OCI-LY7 (cell line): ENCODE measurements at regions not wholly inside any gene's neighbourhood (a gene's known extent, or its start where the extent isn't known, plus 50 kb on each side); places are given as distances from the start of the nearest gene placed in this dataset.
"Not testable (repeated sequence)": the region's sequence is repeated elsewhere in the genome, so short reads cannot be mapped to it uniquely, and the experiment has no call there.

Source experiments
- BruUV-seq: library from RNA; stranded (reverse); fragments of 400-500 nt; replicated peaks from 2 replicates; lab custom pipeline; 2021; lab: Mats Ljungman, UMichigan
- CTCF ChIA-PET: fragments of 300-600 bp; sonication (Branson Sonifier 250); formaldehyde crosslinking; loops from one replicate; lab custom pipeline; 2022; ENCODE audit warnings: antibody characterized with exemption; ENCODE audit not compliant: unreplicated experiment; lab: Charles Lee
- POLR2A ChIA-PET: fragments of 300-600 bp; sonication (Branson Sonifier 250); formaldehyde crosslinking; loops from one replicate; lab custom pipeline; 2022; ENCODE audit warnings: antibody characterized with exemption; lab: Charles Lee
- DNase-seq: peaks from one replicate; pipeline ENCODE4 v3.0.0-alpha.2; 2015; ENCODE audit warnings: low spot score
- H2AFZ ChIP-seq: fragments of 200-600 bp; sonication (generic), shearing (Covaris generic); 2 replicates; pipeline ENCODE4 v1.6.1; 2014; ENCODE audit warnings: mild to moderate bottlenecking, antibody characterized with exemption, low read length, moderate library complexity
- H3K27ac ChIP-seq: fragments of 200-600 bp; sonication (generic); 2 replicates; pipeline ENCODE4 v1.5.1; 2014; ENCODE audit warnings: mixed run types, low read depth, mild to moderate bottlenecking, moderate library complexity, low read length, inconsistent platforms; ENCODE audit not compliant: poor library complexity, severe bottlenecking
- H3K36me3 ChIP-seq: fragments of 200-600 bp; sonication (generic); 2 replicates; pipeline ENCODE4 v1.6.1; 2014; ENCODE audit warnings: mild to moderate bottlenecking, antibody characterized with exemption, low read length, moderate library complexity, mixed read lengths; ENCODE audit not compliant: insufficient read depth
- H3K4me1 ChIP-seq: fragments of 200-600 bp; sonication (generic); 2 replicates; pipeline ENCODE4 v1.5.1; 2014; ENCODE audit warnings: mild to moderate bottlenecking, low read length; ENCODE audit not compliant: insufficient read depth, poor library complexity, severe bottlenecking
- H3K4me2 ChIP-seq: fragments of 200-600 bp; sonication (generic); 2 replicates; pipeline ENCODE4 v1.6.1; 2014; ENCODE audit warnings: mild to moderate bottlenecking, low read length
- H3K4me3 ChIP-seq: fragments of 200-600 bp; sonication (generic); 2 replicates; pipeline ENCODE4 v1.5.1; 2014; ENCODE audit warnings: mild to moderate bottlenecking, low read depth, low read length; ENCODE audit not compliant: poor library complexity, severe bottlenecking
- H3K79me2 ChIP-seq: fragments of 200-600 bp; sonication (generic); 2 replicates; pipeline ENCODE4 v1.6.1; 2016; ENCODE audit warnings: low read depth, mild to moderate bottlenecking, low read length, moderate library complexity, mixed read lengths; ENCODE audit not compliant: insufficient read depth
- H3K9me2 ChIP-seq: fragments of 200-600 bp; sonication (generic); 2 replicates; pipeline ENCODE4 v1.6.1; 2016; ENCODE audit warnings: mild to moderate bottlenecking, low read length, mixed read lengths; ENCODE audit not compliant: insufficient read depth
- H3K9me3 ChIP-seq: fragments of 200-600 bp; sonication (generic); 2 replicates; pipeline ENCODE4 v1.6.1; 2014; ENCODE audit warnings: mild to moderate bottlenecking, mixed run types, low read length, mixed read lengths
- H4K20me1 ChIP-seq: fragments of 200-600 bp; sonication (generic); 2 replicates; pipeline ENCODE4 v1.6.1; 2014; ENCODE audit warnings: mild to moderate bottlenecking, antibody characterized with exemption, low read length, moderate library complexity, mixed read lengths; ENCODE audit not compliant: insufficient read depth
- CTCF ChIP-seq: fragments of 200-600 bp; sonication (generic); conservative IDR thresholded peaks from 2 replicates; pipeline ENCODE4 v1.5.1; 2014; ENCODE audit warnings: mild to moderate bottlenecking, antibody characterized with exemption, low read length, moderate library complexity, mixed read lengths
- EZH2phosphoT487 ChIP-seq: fragments of 200-600 bp; sonication (generic); IDR thresholded peaks from 2 replicates; pipeline ENCODE4 v1.6.1; 2018; ENCODE audit warnings: low read depth, borderline replicate concordance, mild to moderate bottlenecking, mixed run types, antibody characterized with exemption, low read length, moderate library complexity, mixed read lengths
- intact Hi-C: fragments of 100-400 bp; cut with micrococcal nuclease; formaldehyde crosslinking; loops from one replicate; pipeline ENCODE4 v1.10.0; 2022; ENCODE audit not compliant: unreplicated experiment

DNA sequence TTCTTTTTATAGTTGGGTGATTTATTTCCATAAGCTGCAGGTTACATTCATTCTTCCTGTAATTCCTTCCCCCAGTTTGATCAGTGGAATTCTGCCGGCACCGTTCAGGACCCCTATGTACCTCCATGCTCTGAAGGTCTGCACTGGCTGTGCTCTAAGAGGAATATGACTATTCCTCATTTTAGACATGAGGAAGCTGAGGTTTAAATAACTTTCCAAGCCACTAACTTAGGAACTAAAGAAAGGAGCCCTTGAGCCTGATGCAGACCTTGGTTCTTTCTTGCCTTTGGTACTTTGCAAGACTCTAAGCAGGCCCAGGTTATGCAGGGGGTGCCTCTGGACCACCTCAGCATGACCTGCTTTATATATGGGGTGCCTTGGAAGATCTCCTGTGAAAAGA is 318.5 kb downstream of the QKI start:
- Histone ChIP-seq H3K4me1 (peaks cover 62% of the 10 kb centered on the region), H3K9me3 (no peaks in the 10 kb centered on the region), H3K4me3 (no peak overlapping the region), H3K79me2 (no peaks in the 10 kb centered on the region), H3K9me2 (no peaks in the 10 kb centered on the region), H3K4me2 (peak overlapping the region; percentile 11; the same call in 1 of the 2 replicates), H3K36me3 (no peaks in the 10 kb centered on the region), H4K20me1 (no peaks in the 10 kb centered on the region), H2AFZ (peak overlapping the region; percentile 23; the same call in 1 of the 2 replicates), H3K27ac (no peak overlapping the region)
- POLR2A ChIA-PET = interaction anchor here (0.7 to 1.4 kb wide), 10 partner anchors 8 to 175 kb away, joined by 3 to 6 read pairs (median 4); no protein-coding TSS in a partner anchor
- no TSS peak for BruUV-seq
- DNase-seq = no peak
- TF ChIP-seq CTCF = no peak
- TF ChIP-seq EZH2phosphoT487 = no peak
- CTCF ChIA-PET = no interaction called here
- intact Hi-C loops = no loop called here

DNA sequence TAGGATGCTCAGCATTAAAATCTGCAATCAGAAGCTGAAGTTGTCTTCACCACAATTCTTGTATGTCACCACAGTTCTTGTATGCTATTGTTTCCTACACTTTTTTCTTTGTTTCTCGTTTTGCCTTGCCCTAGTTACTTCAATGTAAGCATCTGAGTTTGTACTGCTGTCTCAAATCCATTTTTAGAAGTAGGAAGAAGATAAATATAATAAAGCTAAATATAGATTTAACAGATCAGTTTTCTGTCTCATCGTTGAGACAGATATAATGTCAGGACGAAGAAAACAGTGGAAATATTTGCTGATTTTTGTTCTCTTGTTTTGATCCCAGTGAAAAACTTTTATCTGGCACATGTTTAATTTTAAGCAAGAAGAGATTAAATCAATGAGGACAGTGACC is 318.0 kb downstream of the QKI start:
- POLR2A ChIA-PET = interaction anchor here (0.7 to 1.4 kb wide), 10 partner anchors 9 to 31 kb away, joined by 3 to 6 read pairs (median 4); no protein-coding TSS in a partner anchor
- CTCF ChIA-PET = no interaction called here
- TF ChIP-seq CTCF (no peak), EZH2phosphoT487 (no peak)
- H4K20me1 ChIP-seq = no peaks in the 10 kb centered on the region
- no peak overlapping the region for H3K4me3 ChIP-seq
- BruUV-seq = no TSS peak
- no peak for DNase-seq
- H3K36me3 ChIP-seq = no peaks in the 10 kb centered on the region
- H3K27ac ChIP-seq = no peak overlapping the region
- H3K4me1 ChIP-seq = peaks cover 67% of the 10 kb centered on the region
- intact Hi-C loops = no loop called here
- H3K9me2 ChIP-seq = no peaks in the 10 kb centered on the region
- H3K4me2 ChIP-seq = peak overlapping the region; percentile 42
- no peaks in the 10 kb centered on the region for H3K9me3 ChIP-seq
- peak overlapping the region; percentile 23; the same call in 1 of the 2 replicates for H2AFZ ChIP-seq
- no peaks in the 10 kb centered on the region for H3K79me2 ChIP-seq

DNA sequence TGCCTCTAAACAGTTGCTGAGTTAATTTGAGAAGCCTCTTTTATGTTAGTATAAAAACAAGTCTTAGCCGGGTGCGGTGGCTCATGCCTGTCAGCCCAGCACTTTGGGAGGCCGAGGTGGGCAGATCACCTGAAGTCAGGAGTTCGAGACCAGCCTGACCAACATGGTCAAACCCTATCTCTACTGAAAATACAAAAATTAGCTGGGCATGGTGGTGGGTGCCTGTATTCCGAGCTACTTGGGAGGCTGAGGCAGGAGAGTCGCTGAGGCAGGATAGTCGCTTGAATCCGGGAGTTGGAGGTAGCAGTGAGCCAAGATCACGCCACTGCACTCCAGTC is 317.5 kb downstream of the QKI start:
- Histone ChIP-seq H3K4me2 (peak overlapping the region; percentile 42), H3K4me1 (peaks cover 72% of the 10 kb centered on the region)
- H3K9me2 ChIP-seq, intact Hi-C loops, H4K20me1 ChIP-seq, H2AFZ ChIP-seq, H3K9me3 ChIP-seq, H3K27ac ChIP-seq, BruUV-seq, H3K4me3 ChIP-seq, H3K36me3 ChIP-seq, DNase-seq, H3K79me2 ChIP-seq: not testable (repeated sequence)
- POLR2A ChIA-PET = interaction anchor here (0.9 to 1.4 kb wide), 7 partner anchors 9 to 31 kb away, joined by 3 to 6 read pairs (median 4); no protein-coding TSS in a partner anchor
- CTCF ChIA-PET = interaction anchor here (0.9 kb wide), 1 partner anchor 65 kb away, joined by 3 read pairs; no protein-coding TSS in a partner anchor
